ENCODE measurements at regions not wholly inside any gene's neighbourhood (a gene's known extent, or its start where the extent isn't known, plus 50 kb on each side); places are given as distances from the start of the nearest gene placed in this dataset.

- no peak for DNase-seq
These were observed 69.9 kb downstream of the SERPINA3 start for GRCh38 chr14:94682061-94682516.

- DNase-seq: no peak
These were observed 69.3 kb downstream of the SERPINA3 start for GRCh38 chr14:94681300-94682060.

GRCh38 chr14:94680862-94681288, 68.7 kb downstream of the SERPINA3 start:
- no peak for DNase-seq

GRCh38 chr14:94679937-94680861, 68.0 kb downstream of the SERPINA3 start:
- DNase-seq: no peak

GRCh38 chr14:94679106-94679810, 67.1 kb downstream of the SERPINA3 start:
- DNase-seq: no peak

- no peak for DNase-seq
These were observed 65.6 kb downstream of the SERPINA3 start for GRCh38 chr14:94677747-94678146.

DNA sequence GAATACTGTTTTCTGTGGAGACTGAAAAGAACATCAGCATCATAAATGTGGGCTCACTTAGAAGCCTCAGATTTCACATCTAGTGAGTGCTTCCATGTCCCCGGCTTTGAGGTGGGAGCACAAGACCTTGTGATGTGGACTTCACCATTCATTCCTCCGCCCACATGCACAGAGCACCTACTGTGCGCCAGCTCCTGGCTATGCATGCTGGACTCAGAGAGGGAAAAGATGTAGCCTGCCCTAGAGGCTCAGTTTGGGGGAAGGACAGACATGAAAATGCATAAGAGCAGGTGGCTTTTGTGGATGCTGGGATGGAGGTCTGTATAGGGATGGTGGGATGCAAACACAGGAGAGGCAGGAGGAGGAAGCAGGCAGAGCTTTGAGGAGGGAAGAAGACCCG, 65.0 kb downstream of the SERPINA3 start:
- DNase-seq: no peak

DNA sequence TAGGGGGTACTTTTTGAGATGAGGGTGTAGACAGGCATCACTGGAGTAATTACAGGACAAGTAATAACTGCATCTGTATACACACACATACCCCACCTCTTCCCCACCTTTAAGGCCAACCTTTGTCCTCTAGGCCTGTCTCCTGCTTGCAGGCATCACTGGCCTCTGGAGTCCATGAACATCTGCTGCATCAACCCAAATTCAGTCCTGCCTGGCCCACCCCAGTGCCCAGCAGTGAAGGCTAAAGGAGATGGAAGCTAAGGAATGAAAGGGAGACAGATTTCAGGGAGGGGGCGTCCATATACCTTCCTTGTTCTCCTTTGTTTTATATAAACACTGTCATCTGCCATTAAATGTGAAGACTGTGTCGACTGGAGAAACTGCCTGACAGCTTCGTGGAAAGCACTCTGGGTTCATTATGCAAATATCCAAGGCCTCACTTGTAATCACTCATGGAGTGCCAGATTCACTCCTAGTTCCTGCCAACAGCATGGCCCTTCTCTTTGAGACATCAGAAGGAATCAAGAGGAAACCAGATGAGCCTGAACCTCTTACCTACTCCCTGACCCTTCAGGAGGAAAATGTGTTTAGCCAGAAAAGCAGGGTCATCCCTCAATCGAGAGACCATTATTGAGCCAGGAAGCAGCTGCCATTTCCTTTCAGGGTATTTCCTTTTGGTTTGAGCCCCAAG, 64.4 kb downstream of the SERPINA3 start:
- no peak for DNase-seq

GRCh38 chr14:94675036-94675435, 62.8 kb downstream of the SERPINA3 start:
- no peak for DNase-seq

DNA sequence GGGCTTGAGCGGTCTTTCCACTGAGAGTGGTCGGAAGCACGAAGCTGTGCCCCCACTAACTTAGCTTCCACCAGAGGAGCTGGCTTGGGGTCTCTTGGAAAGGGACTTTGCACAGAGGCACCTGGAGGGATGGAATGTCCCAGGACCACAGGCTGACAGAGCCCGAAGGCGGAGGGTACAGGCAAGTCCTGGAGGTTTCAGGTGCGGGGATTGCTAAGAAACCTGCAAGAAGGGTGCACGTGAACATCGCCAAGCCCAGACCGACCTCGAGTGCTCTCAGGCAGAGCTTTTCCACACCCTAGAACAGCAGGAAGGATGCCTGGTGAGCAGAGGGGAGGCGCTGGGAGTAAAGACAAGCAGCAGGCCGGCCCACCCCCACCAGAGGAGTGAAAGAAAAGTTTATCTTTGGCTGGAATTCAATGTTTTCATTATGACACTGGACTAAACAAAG, 61.6 kb downstream of the SERPINA3 start:
- no peak for DNase-seq

Measured in NK-92 treated with Interleukin-12 subunit alpha and Interleukin-12 subunit beta, amount 100 ng/mL, for 24 hours (cell line).